ENCODE measurements at regions not wholly inside any gene's neighbourhood (a gene's known extent, or its start where the extent isn't known, plus 50 kb on each side); places are given as distances from the start of the nearest gene placed in this dataset.
"Not testable (repeated sequence)": the region's sequence is repeated elsewhere in the genome, so short reads cannot be mapped to it uniquely, and the experiment has no call there.

DNA sequence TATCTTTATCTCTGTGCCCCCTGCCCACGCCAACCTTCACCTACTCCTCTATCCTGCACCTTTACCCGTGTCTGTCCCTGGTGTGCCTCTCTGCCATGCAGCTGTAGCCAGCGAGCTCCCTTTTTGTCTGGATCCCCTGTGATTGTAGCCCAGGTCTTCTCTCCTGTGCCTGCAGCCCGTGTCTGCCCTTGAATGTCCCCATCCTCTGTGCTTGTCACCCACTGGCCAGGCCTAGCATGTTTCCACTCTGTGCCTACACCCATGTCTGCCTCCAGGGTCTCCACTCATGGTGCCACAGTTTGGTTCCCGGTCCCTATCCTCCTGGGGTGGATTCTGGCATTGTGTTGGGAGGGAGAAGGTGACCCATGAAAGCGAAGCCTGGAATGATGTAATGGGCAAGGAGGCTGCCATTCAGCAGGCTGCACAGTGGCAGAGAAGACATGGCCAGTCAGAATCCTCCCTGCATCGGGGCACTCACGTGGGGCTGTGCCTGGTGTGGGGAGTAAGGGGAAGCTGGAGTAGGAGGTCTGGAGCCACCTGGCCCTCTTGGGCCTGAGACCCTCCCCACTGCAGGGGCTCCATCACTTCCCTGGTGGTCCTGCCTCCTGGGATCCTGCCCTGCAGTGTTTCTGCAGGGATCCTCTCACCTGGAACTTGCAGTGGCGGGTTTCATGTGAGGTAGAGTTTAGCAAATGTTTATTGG lies 101.0 kb downstream of the GOSR1 start:
- DNase-seq = not testable (repeated sequence)

Data from inflammatory macrophage treated with lipopolysaccharide for 4 hours (primary cell).